Keratinocyte (primary cell): ENCODE measurements at regions not wholly inside any gene's neighbourhood (a gene's known extent, or its start where the extent isn't known, plus 50 kb on each side); places are given as distances from the start of the nearest gene placed in this dataset.

Experiments
- DNase-seq: peaks from one replicate; pipeline ENCODE4 v3.0.0-alpha.2; 2011; ENCODE audit warnings: low read depth, missing footprints, low spot score
- FAIRE-seq: peaks from 2 replicates; lab custom pipeline; 2011; peaks lifted over from hg19 to GRCh38; lab: Jason Lieb, UNC
- H2AFZ ChIP-seq: 2 replicates; pipeline ENCODE4 v1.6.0; 2012; ENCODE audit warnings: low read length, control low read depth, inconsistent platforms; ENCODE audit not compliant: control insufficient read depth
- H3K27ac ChIP-seq: 2 replicates; pipeline ENCODE4 v1.5.1; 2011; ENCODE audit warnings: low read length; ENCODE audit not compliant: control insufficient read depth, insufficient read depth
- H3K27me3 ChIP-seq: 3 replicates; pipeline ENCODE4 v1.6.0; 2011; ENCODE audit warnings: low read length; ENCODE audit not compliant: control insufficient read depth, insufficient read depth; ENCODE audit errors: extremely low read depth
- H3K36me3 ChIP-seq, 2 experiments: 2 replicates in 1 of 2; 3 replicates in 1 of 2; pipeline ENCODE4 v1.5.1; 2011; ENCODE audit warnings: low read length in 2 of 2, mild to moderate bottlenecking in 1 of 2; ENCODE audit not compliant: control insufficient read depth in 2 of 2, insufficient read depth in 2 of 2; ENCODE audit errors: extremely low read depth in 1 of 2
- H3K4me1 ChIP-seq: 3 replicates; pipeline ENCODE4 v1.5.1; 2011; ENCODE audit warnings: low read length; ENCODE audit not compliant: control insufficient read depth, insufficient read depth; ENCODE audit errors: extremely low read depth
- H3K4me2 ChIP-seq: 3 replicates; pipeline ENCODE4 v1.6.0; 2011; ENCODE audit warnings: low read depth, low read length; ENCODE audit not compliant: control insufficient read depth, insufficient read depth; ENCODE audit errors: extremely low read depth
- H3K4me3 ChIP-seq, 3 experiments: fragments of 200-600 bp in 1 of 3; sonication (generic) in 1 of 3; 2 replicates in 2 of 3; 3 replicates in 1 of 3; pipeline ENCODE4 v1.5.1; 2011 to 2016; ENCODE audit warnings: low read length in 3 of 3, mild to moderate bottlenecking in 3 of 3, control low read depth in 2 of 3, inconsistent platforms in 1 of 3, low read depth in 1 of 3, mixed read lengths in 1 of 3, mixed run types in 1 of 3, moderate library complexity in 1 of 3; ENCODE audit not compliant: control insufficient read depth in 2 of 3, insufficient read depth in 2 of 3; ENCODE audit errors: extremely low read depth in 1 of 3
- H3K79me2 ChIP-seq: 2 replicates; pipeline ENCODE4 v1.6.0; 2012; ENCODE audit warnings: low read length; ENCODE audit not compliant: control insufficient read depth, insufficient read depth
- H3K9ac ChIP-seq: 3 replicates; pipeline ENCODE4 v1.6.0; 2011; ENCODE audit warnings: low read length; ENCODE audit not compliant: control insufficient read depth, insufficient read depth; ENCODE audit errors: extremely low read depth
- H3K9me1 ChIP-seq: 3 replicates; pipeline ENCODE4 v1.6.0; 2011; ENCODE audit warnings: low read length; ENCODE audit not compliant: control insufficient read depth, insufficient read depth; ENCODE audit errors: extremely low read depth
- H3K9me3 ChIP-seq: 2 replicates; pipeline ENCODE4 v1.5.1; 2012; ENCODE audit warnings: low read depth, low read length; ENCODE audit not compliant: control insufficient read depth
- H4K20me1 ChIP-seq: 3 replicates; pipeline ENCODE4 v1.6.0; 2011; ENCODE audit warnings: low read length; ENCODE audit not compliant: control insufficient read depth, insufficient read depth; ENCODE audit errors: extremely low read depth
- EZH2 ChIP-seq: IDR thresholded peaks from one replicate; pipeline ENCODE4 v1.6.1; 2012; ENCODE audit warnings: inconsistent platforms, mild to moderate bottlenecking, low read length, moderate library complexity
- dilution Hi-C: fragments of 300-500 bp; cut with MboI; formaldehyde crosslinking; loops from one replicate; pipeline ENCODE4 v1.7.0; 2020; ENCODE audit warnings: low sequenced_read_pairs; ENCODE audit not compliant: extremely low pct_ligation_motif_present
- TF ChIP-seq, protein P1 (sequence below), 3 experiments: IDR thresholded peaks in 1 of 3; conservative IDR thresholded peaks in 1 of 3; optimal IDR thresholded peaks in 1 of 3; 2 replicates in 2 of 3; 3 replicates in 1 of 3; pipeline versions ENCODE3 to v1.5.1; 2011; ENCODE audit warnings: low read length in 3 of 3, mild to moderate bottlenecking in 3 of 3, moderate library complexity in 2 of 3, control low read depth in 1 of 3, inconsistent platforms in 1 of 3; ENCODE audit not compliant: insufficient read depth in 2 of 3; ENCODE audit errors: extremely low read depth in 1 of 3

DNA sequence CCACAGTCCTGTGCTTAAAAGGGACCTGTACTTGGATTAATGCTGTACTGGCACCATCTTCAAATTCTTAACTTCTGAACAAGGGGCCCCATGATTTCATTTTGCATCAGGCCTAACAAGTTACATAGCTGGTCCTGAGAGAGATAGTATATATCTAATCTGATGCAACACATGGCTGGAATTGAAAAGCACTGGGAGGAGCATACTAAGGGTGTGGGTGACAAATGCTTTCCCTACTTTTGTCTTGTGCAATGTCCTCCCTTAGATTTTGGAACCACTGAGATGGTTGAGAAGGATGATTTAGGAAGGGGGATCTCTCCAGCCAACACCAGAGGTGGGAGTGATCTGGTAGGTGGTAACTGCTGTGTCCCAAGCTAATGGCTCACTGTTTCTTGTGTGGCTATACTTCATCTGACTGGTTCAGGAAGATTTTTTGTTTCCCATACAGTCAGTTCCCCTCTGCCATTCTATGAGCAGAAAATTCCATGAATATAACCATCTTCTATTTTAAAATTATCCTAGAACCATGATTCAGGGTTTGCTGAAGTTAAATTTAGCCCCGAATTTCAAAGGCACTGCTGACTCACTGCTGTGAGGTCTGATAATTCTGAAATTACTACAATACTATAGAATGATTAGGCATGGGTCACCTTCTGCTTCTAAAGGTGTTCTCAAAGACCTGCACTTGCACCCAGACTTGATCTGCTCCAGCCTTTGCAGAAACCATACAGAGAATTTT is 108.3 kb upstream of the NCKAP5 start:
- no peak for DNase-seq

DNA sequence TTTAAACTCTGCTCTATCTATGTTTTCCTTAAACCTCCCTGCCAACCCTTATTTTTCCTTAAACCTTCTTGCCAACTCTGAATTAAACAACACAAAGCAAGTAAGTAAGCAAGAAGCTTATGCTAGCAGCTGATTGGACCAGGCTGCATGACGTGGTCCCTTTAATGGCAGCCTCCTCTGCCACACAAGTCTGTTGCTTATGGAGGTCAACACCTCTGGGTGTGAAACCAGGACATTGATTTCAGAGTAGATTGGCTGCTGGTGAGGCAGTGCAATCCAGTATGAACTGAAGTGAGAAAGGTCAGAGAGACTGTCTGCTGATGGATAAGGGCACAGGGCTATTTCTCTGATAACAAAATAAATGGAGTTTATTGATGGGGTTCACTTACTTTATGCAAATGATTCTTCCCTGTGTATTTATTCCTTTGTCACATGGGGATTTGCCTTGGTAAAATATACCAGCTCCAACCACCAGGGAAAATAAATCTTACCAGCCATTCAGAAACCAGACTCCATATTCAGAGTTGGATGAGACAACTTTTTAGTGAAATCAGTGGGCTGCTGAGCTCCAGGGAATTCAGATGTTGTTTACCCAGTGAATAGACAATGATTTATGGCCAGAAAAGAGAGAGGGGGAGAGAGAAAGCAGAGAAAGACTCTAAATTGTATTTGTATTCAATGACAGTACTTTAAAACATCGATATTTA is 112.2 kb upstream of the NCKAP5 start:
- Histone ChIP-seq H2AFZ (no peak overlapping the region), H3K4me3 (no peak overlapping the region), H3K9ac (no peak overlapping the region), H3K27me3 (no peaks in the 10 kb centered on the region), H3K27ac (no peak overlapping the region), H3K9me1 (no peaks in the 10 kb centered on the region), H3K36me3 (no peaks in the 10 kb centered on the region), H3K4me1 (peaks cover 6% of the 10 kb centered on the region), H4K20me1 (no peaks in the 10 kb centered on the region), H3K4me2 (no peak overlapping the region), H3K9me3 (no peaks in the 10 kb centered on the region), H3K79me2 (no peaks in the 10 kb centered on the region)
- FAIRE-seq = no peak
- TF ChIP-seq EZH2 = no peak
- TF ChIP-seq, protein P1, sequence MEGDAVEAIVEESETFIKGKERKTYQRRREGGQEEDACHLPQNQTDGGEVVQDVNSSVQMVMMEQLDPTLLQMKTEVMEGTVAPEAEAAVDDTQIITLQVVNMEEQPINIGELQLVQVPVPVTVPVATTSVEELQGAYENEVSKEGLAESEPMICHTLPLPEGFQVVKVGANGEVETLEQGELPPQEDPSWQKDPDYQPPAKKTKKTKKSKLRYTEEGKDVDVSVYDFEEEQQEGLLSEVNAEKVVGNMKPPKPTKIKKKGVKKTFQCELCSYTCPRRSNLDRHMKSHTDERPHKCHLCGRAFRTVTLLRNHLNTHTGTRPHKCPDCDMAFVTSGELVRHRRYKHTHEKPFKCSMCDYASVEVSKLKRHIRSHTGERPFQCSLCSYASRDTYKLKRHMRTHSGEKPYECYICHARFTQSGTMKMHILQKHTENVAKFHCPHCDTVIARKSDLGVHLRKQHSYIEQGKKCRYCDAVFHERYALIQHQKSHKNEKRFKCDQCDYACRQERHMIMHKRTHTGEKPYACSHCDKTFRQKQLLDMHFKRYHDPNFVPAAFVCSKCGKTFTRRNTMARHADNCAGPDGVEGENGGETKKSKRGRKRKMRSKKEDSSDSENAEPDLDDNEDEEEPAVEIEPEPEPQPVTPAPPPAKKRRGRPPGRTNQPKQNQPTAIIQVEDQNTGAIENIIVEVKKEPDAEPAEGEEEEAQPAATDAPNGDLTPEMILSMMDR (optimal IDR thresholded peaks at IDR 0.05 in 1 of 3, IDR thresholded peaks at IDR 0.05 in 1 of 3, conservative IDR thresholded peaks at IDR 0.05 in 1 of 3; ENCODE audit: extremely low read depth in 1 of 3, insufficient read depth in 2 of 3, low read length in 3 of 3) = no peak
- dilution Hi-C loops = no loop called here
- no peak for DNase-seq

More for the DNA sequence above, 108.3 kb upstream of the NCKAP5 start:
- no peaks in the 10 kb centered on the region for H3K9me1 ChIP-seq
- H3K9me3 ChIP-seq = no peaks in the 10 kb centered on the region
- TF ChIP-seq, protein P1 (optimal IDR thresholded peaks at IDR 0.05 in 1 of 3, IDR thresholded peaks at IDR 0.05 in 1 of 3, conservative IDR thresholded peaks at IDR 0.05 in 1 of 3; ENCODE audit: extremely low read depth in 1 of 3, insufficient read depth in 2 of 3, low read length in 3 of 3) = no peak
- no peak for TF ChIP-seq EZH2
- H3K27ac ChIP-seq = no peak overlapping the region
- no peaks in the 10 kb centered on the region for H3K79me2 ChIP-seq
- no peak overlapping the region for H2AFZ ChIP-seq
- H3K4me1 ChIP-seq = peaks cover 18% of the 10 kb centered on the region
- H4K20me1 ChIP-seq = no peaks in the 10 kb centered on the region
- dilution Hi-C loops = no loop called here
- H3K36me3 ChIP-seq = no peaks in the 10 kb centered on the region
- H3K27me3 ChIP-seq = no peaks in the 10 kb centered on the region
- no peak overlapping the region for H3K4me3 ChIP-seq
- FAIRE-seq = no peak
- no peak overlapping the region for H3K9ac ChIP-seq
- peak overlapping the region; percentile 25 for H3K4me2 ChIP-seq
